HG03571 (cell line): ENCODE measurements at regions not wholly inside any gene's neighbourhood (a gene's known extent, or its start where the extent isn't known, plus 50 kb on each side); places are given as distances from the start of the nearest gene placed in this dataset.

ENCODE experiments used
- ATAC-seq: cut with Tn5 transposase; IDR thresholded peaks from one replicate; pipeline ENCODE4 v1.9.1; 2021; ENCODE audit not compliant: unreplicated experiment

- no peak for ATAC-seq
Measured at GRCh38 chr3:127105587-127105986, 87.3 kb upstream of the PRR23E start.

GRCh38 chr3:127106053-127106452 is 86.9 kb upstream of the PRR23E start:
- no peak for ATAC-seq

GRCh38 chr3:127106456-127106855 is 86.5 kb upstream of the PRR23E start:
- ATAC-seq, result no peak

GRCh38 chr3:127107002-127107401 is 85.9 kb upstream of the PRR23E start:
- ATAC-seq, result no peak

GRCh38 chr3:127107491-127108375 is 85.2 kb upstream of the PRR23E start:
- no peak for ATAC-seq

GRCh38 chr3:127108796-127109195 is 84.1 kb upstream of the PRR23E start:
- no peak for ATAC-seq

- no peak for ATAC-seq
Measured at GRCh38 chr3:127110982-127111693, 81.8 kb upstream of the PRR23E start.

GRCh38 chr3:127112796-127113570 is 79.9 kb upstream of the PRR23E start:
- ATAC-seq, result no peak

GRCh38 chr3:127113571-127113891 is 79.4 kb upstream of the PRR23E start:
- ATAC-seq, result no peak

- no peak for ATAC-seq
Measured at GRCh38 chr3:127114337-127115070, 78.4 kb upstream of the PRR23E start.

- ATAC-seq, result no peak
Measured at GRCh38 chr3:127115691-127116351, 77.1 kb upstream of the PRR23E start.

GRCh38 chr3:127118366-127118765 is 74.6 kb upstream of the PRR23E start:
- no peak for ATAC-seq

- no peak for ATAC-seq
Measured at GRCh38 chr3:127119693-127120464, 73.1 kb upstream of the PRR23E start.

- ATAC-seq, result no peak
Measured at GRCh38 chr3:127120851-127121647, 71.9 kb upstream of the PRR23E start.

- no peak for ATAC-seq
Measured at GRCh38 chr3:127121885-127122284, 71.0 kb upstream of the PRR23E start.

GRCh38 chr3:127123533-127123932 is 69.4 kb upstream of the PRR23E start:
- no peak for ATAC-seq

- no peak for ATAC-seq
Measured at GRCh38 chr3:127124120-127124519, 68.8 kb upstream of the PRR23E start.

- no peak for ATAC-seq
Measured at GRCh38 chr3:127131424-127132170, 61.3 kb upstream of the PRR23E start.
